NCI-H2227 treated with DMSO at 0.1 percent for 48 hours (cell line): ENCODE measurements at regions not wholly inside any gene's neighbourhood (a gene's known extent, or its start where the extent isn't known, plus 50 kb on each side); places are given as distances from the start of the nearest gene placed in this dataset.

Experiments
- DNase-seq: peaks from one replicate; lab custom pipeline; 2025; lab: John Stamatoyannopoulos, UW

GRCh38 chr14:58947814-58948445 is 240.5 kb upstream of the DAAM1 start:
- peak; percentile 19 for DNase-seq

DNA sequence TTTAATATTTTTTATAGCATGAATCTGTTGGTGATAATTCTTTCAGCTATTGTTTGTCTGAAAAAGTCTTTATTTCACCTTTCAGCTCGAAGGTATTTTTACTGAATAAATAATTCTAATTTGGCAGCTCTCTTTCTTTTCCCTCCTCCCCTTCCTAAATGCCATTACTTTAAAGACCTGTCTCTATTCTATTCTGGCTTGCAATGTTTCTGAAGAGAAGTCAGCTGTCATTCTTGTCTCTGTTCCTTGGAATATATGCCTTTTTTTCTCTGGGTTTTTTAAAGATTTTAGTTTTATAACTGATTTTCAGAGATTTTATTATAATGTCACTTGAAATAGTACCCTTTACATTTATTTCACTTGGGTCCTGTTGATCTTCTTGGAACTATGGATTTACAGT is 237.9 kb upstream of the DAAM1 start:
- DNase-seq = no peak

GRCh38 chr14:58951143-58951542 is 237.3 kb upstream of the DAAM1 start:
- no peak for DNase-seq

- DNase-seq = no peak
Measured at GRCh38 chr14:58954052-58954451, 234.4 kb upstream of the DAAM1 start.

DNA sequence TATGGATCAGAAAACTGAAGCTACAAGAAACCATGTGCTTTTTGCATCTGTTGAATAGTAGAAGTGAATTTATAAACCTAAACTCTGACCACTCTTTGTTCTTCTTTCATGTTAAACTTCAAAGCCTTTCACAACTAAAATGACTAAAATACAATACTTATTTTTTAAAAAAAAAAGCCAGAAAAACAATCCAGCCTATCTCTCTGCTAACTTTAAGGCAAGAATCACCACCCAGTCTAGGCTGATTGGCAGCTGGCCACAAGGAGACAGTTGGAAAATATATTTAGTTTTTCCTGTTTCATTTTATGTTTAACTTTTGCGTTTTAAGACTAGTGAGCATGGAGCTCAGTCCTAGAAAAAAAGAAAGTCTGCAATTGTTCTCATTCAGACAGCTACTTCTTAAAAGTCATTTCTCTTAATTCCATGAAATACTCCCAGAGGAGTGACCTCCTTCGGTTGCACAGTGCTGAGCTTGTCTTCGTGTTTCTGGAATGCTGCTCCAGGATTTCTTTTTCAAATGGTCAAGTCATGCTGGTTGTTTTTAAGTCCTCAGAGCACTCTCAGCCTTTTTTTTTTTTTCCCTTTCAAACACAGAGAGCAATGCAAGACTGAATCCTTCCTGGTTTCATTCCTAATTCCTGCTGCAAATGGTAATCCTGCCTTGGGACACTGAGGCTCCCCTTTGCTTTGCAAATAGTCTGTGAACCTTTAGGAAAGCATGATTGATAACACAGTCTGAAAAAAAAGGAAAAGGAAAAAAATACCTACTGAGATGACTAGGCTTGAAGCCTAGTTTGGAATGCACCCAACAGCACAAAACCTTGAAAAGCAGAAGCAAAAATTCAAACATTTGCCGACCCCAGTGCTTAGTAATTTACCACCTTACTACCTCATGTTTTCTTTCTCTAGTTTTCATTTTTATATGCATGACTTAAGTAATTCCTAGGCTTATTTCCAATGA is 233.3 kb upstream of the DAAM1 start:
- no peak for DNase-seq

DNA sequence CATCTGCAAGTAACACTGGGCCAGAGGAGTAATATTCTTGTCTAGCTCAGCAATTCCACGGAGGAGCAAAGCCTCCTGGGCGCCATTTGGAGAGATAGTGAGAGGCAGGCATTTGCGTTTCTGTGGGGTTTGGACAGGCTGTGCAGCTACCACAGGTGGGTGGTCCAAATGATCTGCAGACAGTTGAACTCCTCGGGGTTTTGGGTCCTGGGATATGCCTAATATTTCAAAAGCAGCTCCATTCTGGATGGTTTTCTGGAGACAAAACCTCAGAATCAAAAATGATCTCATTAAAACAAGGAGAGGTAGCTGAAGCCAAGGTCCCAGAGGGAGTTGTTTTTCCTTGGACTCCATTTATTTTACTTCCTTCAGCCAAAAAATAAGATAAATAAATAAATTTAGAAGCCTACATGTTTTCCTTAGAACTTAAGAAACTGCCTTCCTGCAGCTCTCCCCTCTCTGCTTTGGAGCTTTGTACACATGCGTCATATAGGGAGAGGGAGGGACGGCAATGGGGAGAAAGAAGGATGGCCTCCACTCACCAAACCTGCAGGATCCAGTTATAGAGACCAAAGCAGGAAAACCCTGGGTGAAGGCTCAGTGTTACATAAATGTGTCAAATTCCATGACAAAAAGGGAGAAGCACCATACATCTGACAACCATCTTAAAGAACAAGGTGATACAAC is 227.3 kb upstream of the DAAM1 start:
- no peak for DNase-seq

DNA sequence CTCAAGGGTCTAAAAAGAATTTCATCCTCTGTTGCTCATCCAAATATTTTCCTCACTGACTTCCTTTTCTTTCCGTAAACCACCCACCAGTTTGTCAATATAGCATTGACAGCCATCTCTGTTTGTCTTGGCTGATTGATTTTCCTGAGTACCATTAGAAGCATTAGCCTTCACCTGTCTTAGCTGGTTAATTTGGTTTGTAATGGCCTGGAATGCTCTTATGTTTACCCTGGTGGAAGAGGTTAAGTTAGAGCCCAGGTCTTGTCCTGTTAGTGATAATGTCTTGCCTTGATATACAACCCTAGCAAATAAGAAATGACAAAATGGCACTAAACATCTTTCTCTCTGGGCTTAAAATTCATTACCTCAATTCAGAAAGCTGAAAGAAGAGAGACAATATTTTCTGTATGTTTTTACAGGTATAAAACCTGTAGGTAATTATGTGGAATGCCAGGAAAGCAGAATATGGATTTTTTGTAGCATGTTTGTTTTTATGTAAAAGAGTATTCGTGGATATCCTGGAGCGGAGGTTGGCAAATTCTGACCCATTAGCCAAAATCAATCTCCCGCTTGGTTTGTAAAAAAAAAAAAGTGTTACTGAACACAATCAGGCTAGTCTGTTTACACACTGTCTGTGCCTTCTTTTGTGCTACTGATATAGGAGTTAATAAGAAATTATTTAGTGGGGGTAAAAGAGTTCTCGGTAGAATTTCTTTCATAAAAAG is 224.4 kb upstream of the DAAM1 start:
- no peak for DNase-seq

GRCh38 chr14:58964598-58964928 is 223.9 kb upstream of the DAAM1 start:
- DNase-seq = no peak

DNA sequence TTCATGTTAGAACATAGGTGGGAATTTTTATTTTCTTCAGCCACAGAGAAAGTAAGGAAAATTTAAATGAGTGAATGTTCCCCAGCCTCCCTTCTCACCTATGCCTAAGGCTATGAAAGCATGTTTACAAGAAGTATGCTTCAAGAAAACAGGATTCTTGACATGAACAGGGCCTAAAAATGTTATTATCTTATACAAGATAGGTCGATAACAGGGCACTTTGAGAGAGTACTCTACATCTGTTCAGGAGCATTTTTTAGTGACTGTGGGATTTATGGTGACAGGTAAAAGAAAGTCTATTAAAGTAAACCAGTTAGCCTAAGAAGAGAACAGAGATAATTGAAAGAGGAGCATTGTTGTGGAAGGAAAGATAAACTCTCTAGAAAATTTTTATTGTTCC is 222.9 kb upstream of the DAAM1 start:
- DNase-seq = no peak

GRCh38 chr14:58966997-58967396 is 221.5 kb upstream of the DAAM1 start:
- DNase-seq = no peak

- no peak for DNase-seq
Measured at GRCh38 chr14:58969951-58970751, 218.3 kb upstream of the DAAM1 start.

- DNase-seq = no peak
Measured at GRCh38 chr14:58972233-58973017, 216.0 kb upstream of the DAAM1 start.

GRCh38 chr14:58977366-58977765 is 211.1 kb upstream of the DAAM1 start:
- no peak for DNase-seq

GRCh38 chr14:58978343-58978742 is 210.1 kb upstream of the DAAM1 start:
- no peak for DNase-seq

GRCh38 chr14:58979325-58979724 is 209.1 kb upstream of the DAAM1 start:
- DNase-seq = no peak

- no peak for DNase-seq
Measured at GRCh38 chr14:58981840-58982239, 206.6 kb upstream of the DAAM1 start.

- DNase-seq = no peak
Measured at GRCh38 chr14:58985786-58986185, 202.7 kb upstream of the DAAM1 start.

DNA sequence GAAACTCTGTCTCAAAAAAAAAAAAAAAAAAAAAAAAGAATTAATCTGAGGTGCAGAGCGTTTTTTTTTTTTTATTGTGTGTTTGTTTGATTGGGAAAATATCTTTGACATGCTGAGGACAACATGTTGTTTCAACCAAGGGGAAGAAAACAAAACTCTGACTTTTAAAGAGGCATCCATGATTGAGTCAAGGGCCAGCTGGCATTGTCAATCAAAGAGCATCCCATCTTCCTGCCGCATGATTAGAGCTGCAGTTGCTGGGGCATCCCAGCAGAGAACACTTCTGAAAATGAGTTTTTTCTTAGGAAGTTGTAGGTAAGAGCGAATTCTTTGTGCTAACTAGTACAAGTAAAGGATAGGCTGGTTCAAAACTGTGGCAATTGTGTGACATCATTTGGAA is 200.9 kb upstream of the DAAM1 start:
- DNase-seq = no peak

DNA sequence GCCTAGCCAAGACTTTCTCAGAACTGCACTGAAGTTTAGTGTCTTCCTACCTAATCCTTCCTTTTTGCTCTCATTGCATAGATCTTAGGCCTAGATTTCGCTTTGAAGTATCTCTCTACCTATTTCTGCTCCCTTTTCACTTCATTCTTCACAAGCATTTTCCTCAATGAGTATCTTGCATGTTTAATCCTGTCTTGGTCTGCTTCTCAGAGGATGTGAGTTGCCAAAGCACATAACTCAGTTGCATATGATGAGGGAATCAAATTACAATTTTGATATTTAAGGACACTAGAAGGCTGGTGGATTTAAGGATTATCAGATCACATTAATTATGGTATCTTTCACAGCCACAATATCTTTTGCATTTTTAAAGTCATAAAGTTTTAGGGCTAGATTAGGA is 195.5 kb upstream of the DAAM1 start:
- DNase-seq = no peak

- no peak for DNase-seq
Measured at GRCh38 chr14:58994130-58994529, 194.3 kb upstream of the DAAM1 start.

- no peak for DNase-seq
Measured at GRCh38 chr14:59004012-59004411, 184.5 kb upstream of the DAAM1 start.
